ENCODE measurements at regions not wholly inside any gene's neighbourhood (a gene's known extent, or its start where the extent isn't known, plus 50 kb on each side); places are given as distances from the start of the nearest gene placed in this dataset.
A peak's percentile ranks its signal among the peaks of the same experiment; 100 is the strongest.

- Mint-ChIP-seq H3K27ac (no peak overlapping the region), H3K4me1 (no peaks in the 10 kb centered on the region), H3K9me3 (no peaks in the 10 kb centered on the region), H3K27me3 (peaks cover 44% of the 10 kb centered on the region), H3K4me3 (no peak overlapping the region), H3K36me3 (no peaks in the 10 kb centered on the region)
- ATAC-seq, result peak; percentile 3
Measured at GRCh38 chr12:97005174-97005573, 98.1 kb downstream of the NEDD1 start.

GRCh38 chr12:97005646-97006045 lies 98.6 kb downstream of the NEDD1 start:
- no peak overlapping the region for H3K4me3 Mint-ChIP-seq
- H3K36me3 Mint-ChIP-seq, result no peaks in the 10 kb centered on the region
- no peaks in the 10 kb centered on the region for H3K4me1 Mint-ChIP-seq
- no peaks in the 10 kb centered on the region for H3K9me3 Mint-ChIP-seq
- peaks cover 45% of the 10 kb centered on the region for H3K27me3 Mint-ChIP-seq
- no peak for ATAC-seq
- no peak overlapping the region for H3K27ac Mint-ChIP-seq

- H3K27ac Mint-ChIP-seq, result no peak overlapping the region
- H3K27me3 Mint-ChIP-seq, result peaks cover 45% of the 10 kb centered on the region
- no peak for ATAC-seq
- H3K9me3 Mint-ChIP-seq, result no peaks in the 10 kb centered on the region
- no peaks in the 10 kb centered on the region for H3K4me1 Mint-ChIP-seq
- no peak overlapping the region for H3K4me3 Mint-ChIP-seq
- H3K36me3 Mint-ChIP-seq, result no peaks in the 10 kb centered on the region
Measured at GRCh38 chr12:97006585-97006984, 99.5 kb downstream of the NEDD1 start.

GRCh38 chr12:97016163-97016562 lies 109.1 kb downstream of the NEDD1 start:
- Mint-ChIP-seq H3K36me3 (no peaks in the 10 kb centered on the region), H3K4me1 (no peaks in the 10 kb centered on the region), H3K27me3 (peaks cover 23% of the 10 kb centered on the region), H3K4me3 (no peak overlapping the region), H3K9me3 (peaks cover 2% of the 10 kb centered on the region), H3K27ac (no peak overlapping the region)
- ATAC-seq, result no peak

- H3K27ac Mint-ChIP-seq, result no peak overlapping the region
- ATAC-seq, result no peak
- peaks cover 23% of the 10 kb centered on the region for H3K27me3 Mint-ChIP-seq
- H3K4me1 Mint-ChIP-seq, result no peaks in the 10 kb centered on the region
- no peaks in the 10 kb centered on the region for H3K36me3 Mint-ChIP-seq
- peaks cover 2% of the 10 kb centered on the region for H3K9me3 Mint-ChIP-seq
- no peak overlapping the region for H3K4me3 Mint-ChIP-seq
Measured at GRCh38 chr12:97017213-97017612, 110.2 kb downstream of the NEDD1 start.

- H3K4me3 Mint-ChIP-seq, result no peak overlapping the region
- H3K27ac Mint-ChIP-seq, result no peak overlapping the region
- no peaks in the 10 kb centered on the region for H3K4me1 Mint-ChIP-seq
- no peaks in the 10 kb centered on the region for H3K27me3 Mint-ChIP-seq
- ATAC-seq, result no peak
- no peaks in the 10 kb centered on the region for H3K36me3 Mint-ChIP-seq
- H3K9me3 Mint-ChIP-seq, result no peaks in the 10 kb centered on the region
Measured at GRCh38 chr12:97022536-97023230, 115.6 kb downstream of the NEDD1 start.

GRCh38 chr12:97024393-97024792 lies 117.3 kb downstream of the NEDD1 start:
- H3K27me3 Mint-ChIP-seq, result no peaks in the 10 kb centered on the region
- H3K4me1 Mint-ChIP-seq, result no peaks in the 10 kb centered on the region
- H3K9me3 Mint-ChIP-seq, result no peaks in the 10 kb centered on the region
- H3K36me3 Mint-ChIP-seq, result no peaks in the 10 kb centered on the region
- H3K27ac Mint-ChIP-seq, result no peak overlapping the region
- H3K4me3 Mint-ChIP-seq, result no peak overlapping the region
- ATAC-seq, result no peak

GRCh38 chr12:97026901-97027300 lies 119.8 kb downstream of the NEDD1 start:
- no peak overlapping the region for H3K27ac Mint-ChIP-seq
- no peak for ATAC-seq
- H3K9me3 Mint-ChIP-seq, result no peaks in the 10 kb centered on the region
- H3K4me3 Mint-ChIP-seq, result no peak overlapping the region
- H3K36me3 Mint-ChIP-seq, result no peaks in the 10 kb centered on the region
- H3K4me1 Mint-ChIP-seq, result no peaks in the 10 kb centered on the region
- peaks cover 9% of the 10 kb centered on the region for H3K27me3 Mint-ChIP-seq

- H3K36me3 Mint-ChIP-seq, result no peaks in the 10 kb centered on the region
- H3K27me3 Mint-ChIP-seq, result peaks cover 14% of the 10 kb centered on the region
- no peaks in the 10 kb centered on the region for H3K9me3 Mint-ChIP-seq
- no peak overlapping the region for H3K27ac Mint-ChIP-seq
- no peak for ATAC-seq
- H3K4me3 Mint-ChIP-seq, result no peak overlapping the region
- no peaks in the 10 kb centered on the region for H3K4me1 Mint-ChIP-seq
Measured at GRCh38 chr12:97027482-97027881, 120.4 kb downstream of the NEDD1 start.

GRCh38 chr12:97038131-97038530 lies 131.1 kb downstream of the NEDD1 start:
- Mint-ChIP-seq H3K27me3 (peaks cover 8% of the 10 kb centered on the region), H3K27ac (no peak overlapping the region), H3K36me3 (no peaks in the 10 kb centered on the region)

GRCh38 chr12:97038834-97039233 lies 131.8 kb downstream of the NEDD1 start:
- no peaks in the 10 kb centered on the region for H3K4me1 Mint-ChIP-seq
- H3K4me3 Mint-ChIP-seq, result no peak overlapping the region
- ATAC-seq, result no peak
- H3K36me3 Mint-ChIP-seq, result no peaks in the 10 kb centered on the region
- H3K9me3 Mint-ChIP-seq, result no peaks in the 10 kb centered on the region
- peaks cover 8% of the 10 kb centered on the region for H3K27me3 Mint-ChIP-seq
- H3K27ac Mint-ChIP-seq, result no peak overlapping the region

More at GRCh38 chr12:97038131-97038530, 131.1 kb downstream of the NEDD1 start:
- Mint-ChIP-seq H3K9me3 (no peaks in the 10 kb centered on the region), H3K4me3 (no peak overlapping the region), H3K4me1 (no peaks in the 10 kb centered on the region)
- ATAC-seq, result no peak

GRCh38 chr12:97046901-97047300 lies 139.8 kb downstream of the NEDD1 start:
- ATAC-seq, result peak; percentile 6
- Mint-ChIP-seq H3K4me1 (peaks cover 7% of the 10 kb centered on the region), H3K9me3 (no peaks in the 10 kb centered on the region), H3K27me3 (no peaks in the 10 kb centered on the region), H3K27ac (no peak overlapping the region), H3K4me3 (no peak overlapping the region), H3K36me3 (no peaks in the 10 kb centered on the region)

- no peaks in the 10 kb centered on the region for H3K9me3 Mint-ChIP-seq
- peaks cover 7% of the 10 kb centered on the region for H3K4me1 Mint-ChIP-seq
- H3K27me3 Mint-ChIP-seq, result no peaks in the 10 kb centered on the region
- H3K4me3 Mint-ChIP-seq, result no peak overlapping the region
- H3K27ac Mint-ChIP-seq, result no peak overlapping the region
- no peak for ATAC-seq
- no peaks in the 10 kb centered on the region for H3K36me3 Mint-ChIP-seq
Measured at GRCh38 chr12:97047361-97047760, 140.3 kb downstream of the NEDD1 start.

GRCh38 chr12:97048421-97049035 lies 141.5 kb downstream of the NEDD1 start:
- H3K27me3 Mint-ChIP-seq, result peaks cover 7% of the 10 kb centered on the region

GRCh38 chr12:97050509-97050908 lies 143.5 kb downstream of the NEDD1 start:
- H3K27ac Mint-ChIP-seq, result no peak overlapping the region
- H3K4me3 Mint-ChIP-seq, result no peak overlapping the region
- no peaks in the 10 kb centered on the region for H3K9me3 Mint-ChIP-seq
- H3K27me3 Mint-ChIP-seq, result peaks cover 12% of the 10 kb centered on the region
- no peak for ATAC-seq
- no peaks in the 10 kb centered on the region for H3K4me1 Mint-ChIP-seq
- no peaks in the 10 kb centered on the region for H3K36me3 Mint-ChIP-seq

More at GRCh38 chr12:97048421-97049035, 141.5 kb downstream of the NEDD1 start:
- Mint-ChIP-seq H3K27ac (no peak overlapping the region), H3K4me1 (peaks cover 7% of the 10 kb centered on the region), H3K4me3 (no peak overlapping the region), H3K36me3 (no peaks in the 10 kb centered on the region), H3K9me3 (no peaks in the 10 kb centered on the region)
- ATAC-seq, result no peak

- no peaks in the 10 kb centered on the region for H3K36me3 Mint-ChIP-seq
- no peak overlapping the region for H3K4me3 Mint-ChIP-seq
- no peaks in the 10 kb centered on the region for H3K9me3 Mint-ChIP-seq
- H3K27ac Mint-ChIP-seq, result no peak overlapping the region
- no peaks in the 10 kb centered on the region for H3K4me1 Mint-ChIP-seq
- H3K27me3 Mint-ChIP-seq, result peaks cover 12% of the 10 kb centered on the region
- no peak for ATAC-seq
Measured at GRCh38 chr12:97051341-97051740, 144.3 kb downstream of the NEDD1 start.
